K562 (cell line): ENCODE measurements at regions not wholly inside any gene's neighbourhood (a gene's known extent, or its start where the extent isn't known, plus 50 kb on each side); places are given as distances from the start of the nearest gene placed in this dataset.

ENCODE experiments used
- ATAC-seq: fragments of 200-7000 bp; cut with Tn5 transposase; 3 replicates; pipeline ENCODE4 v1.9.1; 2020; ENCODE audit warnings: moderate library complexity
- BruUV-seq: library from RNA; stranded (reverse); fragments of 400-500 nt; replicated peaks from 2 replicates; lab custom pipeline; 2021; lab: Mats Ljungman, UMichigan
- CTCF ChIA-PET: fragments of 300-600 bp; formaldehyde crosslinking; extraction: SDS; loops from one replicate; lab custom pipeline; 2021; ENCODE audit warnings: low intra/inter-chr PET ratio; lab: Yijun Ruan, JAX
- POLR2A ChIA-PET: fragments of 300-600, 350-650 bp; sonication (Branson Sonifier 250); formaldehyde crosslinking; extraction: SDS; loops from one replicate; lab custom pipeline; 2021; ENCODE audit warnings: antibody characterized with exemption, inconsistent platforms; lab: Yijun Ruan, JAX
- DNase-seq, 4 experiments: peaks; one replicate each; pipeline versions ENCODE4 v3.0.0 to v3.0.0-alpha.2; 2011 to 2018; ENCODE audit warnings: low spot score in 3 of 4, mixed read lengths in 3 of 4; ENCODE audit errors: extremely low read depth in 1 of 4
- FAIRE-seq: peaks from 2 replicates; lab custom pipeline; 2011; peaks lifted over from hg19 to GRCh38; lab: Jason Lieb, UNC
- H2AFZ ChIP-seq: 2 replicates; pipeline ENCODE4 v1.6.0; 2011; ENCODE audit warnings: low read depth, low read length, control low read depth, inconsistent platforms
- H3K27ac ChIP-seq: fragments of 200-600 bp; 3 replicates; pipeline ENCODE4 v1.8.0; 2011; ENCODE audit warnings: low read depth, mild to moderate bottlenecking, control low read depth, inconsistent platforms, low read length, moderate library complexity, mixed read lengths; ENCODE audit errors: extremely low read depth
- H3K27me3 ChIP-seq, 2 experiments: fragments of 300-600 bp in 1 of 2; 2 replicates in 1 of 2; 3 replicates in 1 of 2; pipeline versions ENCODE4 v1.6.0 to v1.8.0; 2011; ENCODE audit warnings: inconsistent platforms in 2 of 2, low read length in 2 of 2, mild to moderate bottlenecking in 1 of 2, mixed read lengths in 1 of 2, moderate library complexity in 1 of 2; ENCODE audit not compliant: control insufficient read depth in 2 of 2, insufficient read depth in 2 of 2
- H3K36me3 ChIP-seq: fragments of 300-600 bp; 3 replicates; pipeline ENCODE4 v1.8.0; 2011; ENCODE audit warnings: mild to moderate bottlenecking, low read length, inconsistent platforms; ENCODE audit not compliant: control insufficient read depth, insufficient read depth
- H3K4me1 ChIP-seq, 2 experiments: fragments of 200-600 bp in 1 of 2; replicated peaks in 1 of 2; 2 replicates in 1 of 2; 3 replicates in 1 of 2; pipeline versions ENCODE4 v1.5.1 to v1.8.0; 2011; ENCODE audit warnings: inconsistent platforms in 2 of 2, low read length in 2 of 2, mild to moderate bottlenecking in 1 of 2, mixed read lengths in 1 of 2, moderate library complexity in 1 of 2; ENCODE audit not compliant: control insufficient read depth in 2 of 2, insufficient read depth in 2 of 2
- H3K4me2 ChIP-seq: 2 replicates; pipeline ENCODE4 v1.6.1; 2011; ENCODE audit warnings: low read length, control low read depth, inconsistent platforms, mixed read lengths; ENCODE audit not compliant: insufficient read depth
- H3K4me3 ChIP-seq: fragments of 200-600 bp; sonication (generic), shearing (Covaris generic); 2 replicates; pipeline ENCODE4 v1.5.1; 2016; ENCODE audit warnings: control low read depth, inconsistent platforms
- H3K79me2 ChIP-seq: fragments of 200-600 bp; 3 replicates; pipeline ENCODE4 v1.8.0; 2011; ENCODE audit warnings: low read length, inconsistent platforms; ENCODE audit not compliant: control insufficient read depth, insufficient read depth
- H3K9ac ChIP-seq, 2 experiments: 2 replicates each; pipeline versions ENCODE4 v1.6.0 to v1.6.1; 2011; ENCODE audit warnings: low read depth in 2 of 2, low read length in 2 of 2, control low read depth in 1 of 2, inconsistent platforms in 1 of 2, mild to moderate bottlenecking in 1 of 2, mixed read lengths in 1 of 2; ENCODE audit not compliant: insufficient read depth in 1 of 2
- H3K9me1 ChIP-seq: one replicate; pipeline ENCODE4 v1.6.0; 2011; ENCODE audit warnings: inconsistent platforms, mild to moderate bottlenecking, low read length, moderate library complexity; ENCODE audit not compliant: control insufficient read depth, insufficient read depth
- H3K9me3 ChIP-seq: replicated peaks from 2 replicates; pipeline ENCODE4 v1.5.1; 2011; ENCODE audit warnings: low read depth, low read length, inconsistent platforms; ENCODE audit not compliant: control insufficient read depth, insufficient read depth
- H4K20me1 ChIP-seq: replicated peaks from 2 replicates; pipeline ENCODE4 v1.6.1; 2011; ENCODE audit warnings: low read length, inconsistent platforms, mixed read lengths; ENCODE audit not compliant: control insufficient read depth, insufficient read depth
- ELF2 ChIP-seq: fragments of 250-450 bp; sonication (Bioruptor Pico); IDR thresholded peaks from 2 replicates; pipeline ENCODE4 v1.5.0; 2021; ENCODE audit warnings: mild to moderate bottlenecking
- ETS2 ChIP-seq: IDR thresholded peaks from 2 replicates; pipeline ENCODE4 v1.6.1; 2016; ENCODE audit warnings: borderline replicate concordance, missing genetic modification characterization, mild to moderate bottlenecking, moderate library complexity, missing compliant biosample characterization; ENCODE audit not compliant: poor library complexity, severe bottlenecking
- MBD2 ChIP-seq: sonication (generic); IDR thresholded peaks from 2 replicates; pipeline ENCODE4 v1.6.1; 2016; ENCODE audit warnings: low read depth, borderline replicate concordance
- MEIS2 ChIP-seq: fragments of 450-650 bp; IDR thresholded peaks from 2 replicates; pipeline ENCODE4 v1.6.1; 2014; ENCODE audit warnings: mild to moderate bottlenecking; ENCODE audit not compliant: partially characterized antibody
- NFIC ChIP-seq: fragments of 450-650 bp; IDR thresholded peaks from 2 replicates; pipeline ENCODE4 v1.6.1; 2017; ENCODE audit warnings: mild to moderate bottlenecking, inconsistent platforms
- PHB2 ChIP-seq: fragments of 450-650 bp; IDR thresholded peaks from 2 replicates; pipeline ENCODE4 v1.6.1; 2017; ENCODE audit warnings: low read depth
- POLR2AphosphoS2 ChIP-seq: IDR thresholded peaks from 2 replicates; pipeline ENCODE4 v1.6.1; 2012; ENCODE audit warnings: low read length, improper control_type of control experiment
- RAD51 ChIP-seq: fragments of 450-650 bp; IDR thresholded peaks from 2 replicates; pipeline ENCODE4 v1.7.1; 2016; ENCODE audit warnings: low read depth, mild to moderate bottlenecking, borderline replicate concordance
- THRA ChIP-seq: fragments of 450-650 bp; IDR thresholded peaks from 2 replicates; pipeline ENCODE4 v1.6.1; 2017; ENCODE audit warnings: mild to moderate bottlenecking, moderate library complexity
- ZNF239 ChIP-seq: fragments of 250-450 bp; sonication (Bioruptor Pico); IDR thresholded peaks from 2 replicates; pipeline ENCODE4 v1.4.0; 2020; ENCODE audit warnings: mild to moderate bottlenecking
- ZNF347 ChIP-seq: fragments of 450-650 bp; formaldehyde crosslinking; IDR thresholded peaks from 2 replicates; pipeline ENCODE4 v1.4.0; 2020; ENCODE audit warnings: low read depth, mild to moderate bottlenecking, moderate library complexity
- WGBS: fragments of 100-300 bp; shearing (Covaris generic); methylation state at CpG from one replicate; pipeline ENCODE4 v1.1.6; 2016; ENCODE audit warnings: low coverage, mixed read lengths; ENCODE audit not compliant: insufficient coverage; ENCODE audit errors: missing lambda C conversion rate; 5-methylcytosine and 5-hydroxymethylcytosine counted together
- in situ Hi-C: fragments of 300-500 bp; cut with MboI; formaldehyde crosslinking; loops from 4 replicates; pipeline ENCODE4 v1.15.0; 2018; ENCODE audit warnings: inconsistent platforms, mixed read lengths
- intact Hi-C: fragments of 100-400 bp; cut with micrococcal nuclease; formaldehyde crosslinking; loops from 2 replicates; pipeline ENCODE4 v1.14.2; 2022

- CTCF ChIA-PET, result interaction anchor here (0.7 kb wide), 1 partner anchor 567 kb away, joined by 3 read pairs; no protein-coding TSS in a partner anchor
Observed at GRCh38 chr11:12585861-12586260, 88.4 kb upstream of the TEAD1 start.

GRCh38 chr11:12587333-12587991 is 86.8 kb upstream of the TEAD1 start:
- Histone ChIP-seq H3K4me1 (no peaks in the 10 kb centered on the region), H3K27me3 (peaks cover 0 to 7% of the 10 kb centered on the region in 2 experiments; a peak in 4 of 5 replicates), H3K9ac (no peak overlapping the region), H3K4me3 (no peak overlapping the region), H3K9me1 (no peaks in the 10 kb centered on the region), H3K79me2 (no peaks in the 10 kb centered on the region), H3K9me3 (no peaks in the 10 kb centered on the region), H3K4me2 (no peak overlapping the region), H2AFZ (no peak overlapping the region), H4K20me1 (no peaks in the 10 kb centered on the region), H3K36me3 (no peaks in the 10 kb centered on the region), H3K27ac (no peak overlapping the region)
- BruUV-seq, result no TSS peak
- intact Hi-C loops, result no loop called here
- CTCF ChIA-PET, result no interaction called here
- WGBS, result 16% methylated on average over 6 of the region's 6 CpGs
- POLR2A ChIA-PET, result interaction anchor here (1.1 to 1.6 kb wide), 2 partner anchors 12 to 14 kb away, joined by 3 to 4 read pairs; no protein-coding TSS in a partner anchor
- ATAC-seq, result peak; percentile 37; the same call in 2 of the 3 replicates
- in situ Hi-C loops, result no loop called here
- FAIRE-seq, result no peak
- DNase-seq, result no peak
- no peak for TF ChIP-seq PHB2
- no peak for TF ChIP-seq POLR2AphosphoS2
- no peak for TF ChIP-seq ZNF347 (CRISPR knock-in tag)
- TF ChIP-seq RAD51, result no peak
- no peak for TF ChIP-seq THRA
- TF ChIP-seq ZNF239 (CRISPR knock-in tag), result no peak
- no peak for TF ChIP-seq ELF2 (CRISPR knock-in tag)
- TF ChIP-seq ETS2 (tag), result no peak

More at GRCh38 chr11:12585861-12586260, 88.4 kb upstream of the TEAD1 start:
- Histone ChIP-seq H3K27me3 (no peaks in the 10 kb centered on the region; a peak in 2 of 5 replicates), H4K20me1 (no peaks in the 10 kb centered on the region), H3K9me3 (no peaks in the 10 kb centered on the region), H3K4me2 (no peak overlapping the region), H3K4me1 (peaks cover 6 to 9% of the 10 kb centered on the region in 2 experiments; a peak in 3 of 5 replicates), H3K79me2 (no peaks in the 10 kb centered on the region), H2AFZ (no peak overlapping the region), H3K36me3 (no peaks in the 10 kb centered on the region), H3K9ac (no peak overlapping the region), H3K4me3 (no peak overlapping the region), H3K27ac (no peak overlapping the region), H3K9me1 (no peaks in the 10 kb centered on the region)
- no peak; the same call in 2 of the 3 replicates for ATAC-seq
- TF ChIP-seq MEIS2 (peak; percentile 42), MBD2 (no peak), NFIC (peak; percentile 43)
- in situ Hi-C loops, result no loop called here
- intact Hi-C loops, result no loop called here
- POLR2A ChIA-PET, result interaction anchor here (1.4 to 1.8 kb wide), 2 partner anchors 10 to 13 kb away, joined by 6 to 7 read pairs; no protein-coding TSS in a partner anchor
- no TSS peak for BruUV-seq
- 12% methylated on average over 3 of the region's 3 CpGs for WGBS
- DNase-seq, result no peak
- FAIRE-seq, result no peak
